Peyer's patch (tissue), 4 donors: ENCODE measurements at regions not wholly inside any gene's neighbourhood (a gene's known extent, or its start where the extent isn't known, plus 50 kb on each side); places are given as distances from the start of the nearest gene placed in this dataset.

Experiments
- DNase-seq, 3 donors: peaks; one replicate each; pipeline ENCODE4 v3.0.0-alpha.2; 2017 to 2019
- H3K27ac ChIP-seq, 4 donors: fragments of 200-600 bp; sonication (generic); one replicate each; pipeline ENCODE4 v1.5.1; 2016 to 2019
- H3K27me3 ChIP-seq, 2 donors: fragments of 200-600 bp; sonication (generic); one replicate each; pipeline ENCODE4 v1.5.1; 2019
- H3K36me3 ChIP-seq, 3 donors: fragments of 200-600 bp; sonication (generic); one replicate each; pipeline ENCODE4 v1.5.1; 2016 to 2019
- H3K4me1 ChIP-seq, 4 donors: fragments of 200-600 bp; sonication (generic); one replicate each; pipeline ENCODE4 v1.5.1; 2016 to 2019
- H3K4me3 ChIP-seq, 4 donors: fragments of 200-600 bp; sonication (generic); 1 replicate in 3 of 4; 2 replicates in 1 of 4; pipeline ENCODE4 v1.5.1; 2016 to 2019; ENCODE audit warnings: mild to moderate bottlenecking in 1 of 4
- H3K9me3 ChIP-seq, 4 donors: fragments of 200-600 bp; sonication (generic); one replicate each; pipeline ENCODE4 v1.5.1; 2016 to 2019; ENCODE audit warnings: mild to moderate bottlenecking in 1 of 4
- POLR2A ChIP-seq, 2 donors: fragments of 450-650 bp; IDR thresholded peaks; one replicate each; pipeline ENCODE4 v1.5.1; 2017; ENCODE audit warnings: antibody characterized with exemption in 2 of 2, mild to moderate bottlenecking in 2 of 2, moderate library complexity in 2 of 2
- TF ChIP-seq, protein P1 (sequence below), 6 experiments: fragments of 450-650 bp in 4 of 6; fragments of 200-600 bp in 2 of 6; sonication (generic) in 1 of 6; IDR thresholded peaks; one replicate each; pipeline ENCODE4 v1.5.1; 2017 to 2019; ENCODE audit warnings: antibody characterized with exemption in 6 of 6, mild to moderate bottlenecking in 3 of 6, moderate library complexity in 1 of 6

- Histone ChIP-seq H3K4me3 (no peak overlapping the region), H3K27me3 (no peaks in the 10 kb centered on the region)
- TF ChIP-seq POLR2A (IDR thresholded peaks at IDR 0.05): no peak
- TF ChIP-seq, protein P1, sequence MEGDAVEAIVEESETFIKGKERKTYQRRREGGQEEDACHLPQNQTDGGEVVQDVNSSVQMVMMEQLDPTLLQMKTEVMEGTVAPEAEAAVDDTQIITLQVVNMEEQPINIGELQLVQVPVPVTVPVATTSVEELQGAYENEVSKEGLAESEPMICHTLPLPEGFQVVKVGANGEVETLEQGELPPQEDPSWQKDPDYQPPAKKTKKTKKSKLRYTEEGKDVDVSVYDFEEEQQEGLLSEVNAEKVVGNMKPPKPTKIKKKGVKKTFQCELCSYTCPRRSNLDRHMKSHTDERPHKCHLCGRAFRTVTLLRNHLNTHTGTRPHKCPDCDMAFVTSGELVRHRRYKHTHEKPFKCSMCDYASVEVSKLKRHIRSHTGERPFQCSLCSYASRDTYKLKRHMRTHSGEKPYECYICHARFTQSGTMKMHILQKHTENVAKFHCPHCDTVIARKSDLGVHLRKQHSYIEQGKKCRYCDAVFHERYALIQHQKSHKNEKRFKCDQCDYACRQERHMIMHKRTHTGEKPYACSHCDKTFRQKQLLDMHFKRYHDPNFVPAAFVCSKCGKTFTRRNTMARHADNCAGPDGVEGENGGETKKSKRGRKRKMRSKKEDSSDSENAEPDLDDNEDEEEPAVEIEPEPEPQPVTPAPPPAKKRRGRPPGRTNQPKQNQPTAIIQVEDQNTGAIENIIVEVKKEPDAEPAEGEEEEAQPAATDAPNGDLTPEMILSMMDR (IDR thresholded peaks at IDR 0.05): no peak
Measured at GRCh38 chr9:31078175-31078574, 1306.3 kb upstream of the ACO1 start.

DNA sequence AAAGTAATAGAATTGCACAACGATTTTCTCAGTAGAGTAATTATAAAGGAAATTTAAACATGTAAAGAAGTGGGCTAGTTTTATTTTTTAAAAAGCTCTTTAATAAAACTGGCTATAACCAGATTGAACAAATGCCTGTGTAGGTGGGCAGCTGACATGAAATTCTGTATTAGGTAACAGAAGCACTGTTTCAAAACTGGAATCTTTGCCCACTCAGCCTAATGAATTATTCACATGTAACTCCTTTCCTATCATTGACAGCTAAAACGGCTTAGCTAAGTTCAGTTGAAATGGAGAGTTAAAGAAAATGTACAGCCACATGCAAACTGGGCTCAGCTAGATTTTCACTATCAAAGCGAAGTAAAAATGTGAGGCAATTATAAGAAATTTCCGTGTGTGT, 1300.1 kb upstream of the ACO1 start:
- H3K27ac ChIP-seq: no peak overlapping the region
- no peak for DNase-seq
- no peaks in the 10 kb centered on the region for H3K4me1 ChIP-seq
- H3K4me3 ChIP-seq: no peak overlapping the region
- no peaks in the 10 kb centered on the region for H3K9me3 ChIP-seq
- TF ChIP-seq, protein P1 (IDR thresholded peaks at IDR 0.05): no peak
- TF ChIP-seq POLR2A (IDR thresholded peaks at IDR 0.05): no peak
- H3K27me3 ChIP-seq: no peaks in the 10 kb centered on the region
- no peaks in the 10 kb centered on the region for H3K36me3 ChIP-seq

More at GRCh38 chr9:31078175-31078574, 1306.3 kb upstream of the ACO1 start:
- DNase-seq: no peak
- H3K36me3 ChIP-seq: no peaks in the 10 kb centered on the region
- no peaks in the 10 kb centered on the region for H3K9me3 ChIP-seq
- H3K4me1 ChIP-seq: no peaks in the 10 kb centered on the region
- no peak overlapping the region for H3K27ac ChIP-seq

DNA sequence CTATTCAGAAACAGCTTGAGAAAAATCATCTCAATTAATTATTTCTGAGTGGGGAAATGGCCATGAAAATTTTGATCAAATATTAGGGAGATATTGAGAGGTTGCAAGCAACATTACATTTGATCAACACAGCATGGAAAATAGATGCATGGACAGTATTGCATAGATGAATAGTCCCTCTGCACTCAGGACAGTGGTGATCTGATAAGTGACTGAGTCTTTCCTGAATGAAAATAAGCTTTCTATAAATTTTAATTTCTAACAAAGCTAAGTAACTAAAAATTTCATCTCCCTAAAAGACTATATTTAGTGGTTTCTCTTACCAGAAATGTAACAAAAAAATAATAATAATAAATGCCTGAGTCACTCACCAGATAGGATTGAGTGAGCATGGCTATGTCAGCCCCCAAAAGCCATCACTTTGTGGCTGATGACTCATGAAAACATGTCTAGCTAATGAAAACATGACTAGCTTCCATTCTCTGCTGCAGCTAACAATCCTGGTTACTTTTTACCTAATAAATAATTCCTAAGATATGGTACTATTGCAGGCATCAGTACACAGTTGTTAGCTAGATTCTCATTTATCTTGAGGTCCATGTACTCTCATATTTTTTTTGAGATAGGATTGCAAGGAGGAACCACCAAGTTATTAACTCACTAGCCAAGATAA, 1294.8 kb upstream of the ACO1 start:
- no peaks in the 10 kb centered on the region for H3K27me3 ChIP-seq
- H3K36me3 ChIP-seq: no peaks in the 10 kb centered on the region
- no peak for DNase-seq
- H3K9me3 ChIP-seq: no peaks in the 10 kb centered on the region
- no peak overlapping the region for H3K27ac ChIP-seq
- H3K4me1 ChIP-seq: no peaks in the 10 kb centered on the region
- no peak for TF ChIP-seq POLR2A (IDR thresholded peaks at IDR 0.05)
- TF ChIP-seq, protein P1 (IDR thresholded peaks at IDR 0.05): no peak
- H3K4me3 ChIP-seq: no peak overlapping the region

- Histone ChIP-seq H3K9me3 (no peaks in the 10 kb centered on the region), H3K4me1 (no peaks in the 10 kb centered on the region), H3K27ac (no peak overlapping the region), H3K36me3 (no peaks in the 10 kb centered on the region), H3K4me3 (no peak overlapping the region), H3K27me3 (no peaks in the 10 kb centered on the region)
- no peak for DNase-seq
- TF ChIP-seq, protein P1 (IDR thresholded peaks at IDR 0.05): no peak
- no peak for TF ChIP-seq POLR2A (IDR thresholded peaks at IDR 0.05)
Measured at GRCh38 chr9:31100311-31100710, 1284.1 kb upstream of the ACO1 start.

- H3K9me3 ChIP-seq: no peaks in the 10 kb centered on the region
- H3K27ac ChIP-seq: no peak overlapping the region
- H3K4me3 ChIP-seq: no peak overlapping the region
- no peaks in the 10 kb centered on the region for H3K36me3 ChIP-seq
- H3K27me3 ChIP-seq: no peaks in the 10 kb centered on the region
- no peak for DNase-seq
- TF ChIP-seq, protein P1 (IDR thresholded peaks at IDR 0.05): no peak
- TF ChIP-seq POLR2A (IDR thresholded peaks at IDR 0.05): no peak
- H3K4me1 ChIP-seq: no peaks in the 10 kb centered on the region
Measured at GRCh38 chr9:31103836-31104235, 1280.6 kb upstream of the ACO1 start.

- Histone ChIP-seq H3K9me3 (no peaks in the 10 kb centered on the region), H3K36me3 (no peaks in the 10 kb centered on the region), H3K4me1 (no peaks in the 10 kb centered on the region), H3K27ac (no peak overlapping the region), H3K27me3 (no peaks in the 10 kb centered on the region), H3K4me3 (no peak overlapping the region)
- DNase-seq: no peak
- TF ChIP-seq POLR2A (IDR thresholded peaks at IDR 0.05): no peak
- TF ChIP-seq, protein P1 (IDR thresholded peaks at IDR 0.05): no peak
Measured at GRCh38 chr9:31104249-31104648, 1280.2 kb upstream of the ACO1 start.
